ENCODE measurements at regions not wholly inside any gene's neighbourhood (a gene's known extent, or its start where the extent isn't known, plus 50 kb on each side); places are given as distances from the start of the nearest gene placed in this dataset.

DNA sequence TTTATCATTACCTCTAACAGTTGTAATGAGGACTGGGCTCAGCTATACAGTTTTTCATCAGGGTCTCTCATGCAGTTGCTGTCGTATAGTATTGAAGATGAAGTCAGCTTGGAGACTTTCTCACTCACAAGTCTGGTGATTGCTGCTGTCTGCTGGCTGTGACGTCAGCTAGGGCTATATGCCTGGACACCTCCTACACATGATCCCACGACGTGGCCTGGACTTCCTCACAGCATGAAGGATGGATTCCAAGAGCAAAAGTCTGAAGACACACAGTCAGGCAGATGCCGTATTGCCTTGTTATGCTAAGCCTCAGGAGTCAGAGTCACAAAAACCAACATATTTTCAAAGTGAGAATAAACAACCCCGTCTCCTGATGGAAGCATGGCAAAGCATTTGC, 193.3 kb downstream of the LURAP1L start:
- no peaks in the 10 kb centered on the region for H3K27me3 Mint-ChIP-seq
- WGBS (ENCODE audit: insufficient coverage) = 82% methylated on average over 5 of the region's 6 CpGs

DNA sequence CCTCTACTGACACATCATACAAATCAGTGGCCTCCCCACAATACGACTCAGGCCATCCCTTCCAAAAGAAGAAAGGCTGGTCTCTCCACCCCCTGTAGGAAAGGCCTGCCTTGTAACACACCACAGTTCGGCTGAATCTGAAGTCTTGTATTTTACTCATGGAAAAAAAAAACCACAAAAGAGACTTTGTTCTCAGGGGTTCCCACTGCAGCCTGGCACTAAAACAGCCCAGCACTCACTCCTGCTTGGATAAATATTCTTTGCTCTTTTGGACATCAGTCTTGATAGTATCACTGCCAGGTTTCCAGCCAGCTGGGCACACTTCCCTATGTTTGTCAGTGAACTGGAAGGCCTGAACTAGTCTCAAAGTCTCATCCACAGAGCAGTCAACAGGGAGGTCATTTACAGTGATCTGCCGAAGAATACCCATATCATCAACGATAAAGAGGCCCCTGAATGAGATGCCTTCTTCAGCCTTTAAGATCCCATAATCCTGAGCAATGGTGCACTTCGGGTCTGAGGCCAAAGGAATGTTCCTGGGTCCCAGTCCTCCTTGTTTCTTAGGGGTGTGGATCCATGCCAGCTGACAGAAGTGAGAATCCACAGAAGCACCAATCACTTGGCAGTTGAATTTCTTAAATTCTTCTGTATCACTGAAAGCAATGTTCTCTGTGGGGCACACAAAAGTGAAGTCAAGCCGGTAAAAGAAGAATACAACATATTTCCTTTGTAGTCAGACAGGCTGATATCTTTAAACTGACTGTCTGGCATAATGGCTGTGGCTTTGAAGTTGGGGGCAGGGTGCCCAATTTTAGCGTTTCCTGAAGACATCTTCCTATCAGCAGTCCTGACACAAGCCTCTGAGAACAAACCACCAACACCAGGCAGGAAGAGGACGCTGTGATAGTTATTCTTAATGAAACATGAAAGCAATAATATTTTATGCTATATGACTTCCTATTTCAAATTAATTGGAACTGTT, 198.1 kb downstream of the LURAP1L start:
- TF ChIP-seq, protein P1, sequence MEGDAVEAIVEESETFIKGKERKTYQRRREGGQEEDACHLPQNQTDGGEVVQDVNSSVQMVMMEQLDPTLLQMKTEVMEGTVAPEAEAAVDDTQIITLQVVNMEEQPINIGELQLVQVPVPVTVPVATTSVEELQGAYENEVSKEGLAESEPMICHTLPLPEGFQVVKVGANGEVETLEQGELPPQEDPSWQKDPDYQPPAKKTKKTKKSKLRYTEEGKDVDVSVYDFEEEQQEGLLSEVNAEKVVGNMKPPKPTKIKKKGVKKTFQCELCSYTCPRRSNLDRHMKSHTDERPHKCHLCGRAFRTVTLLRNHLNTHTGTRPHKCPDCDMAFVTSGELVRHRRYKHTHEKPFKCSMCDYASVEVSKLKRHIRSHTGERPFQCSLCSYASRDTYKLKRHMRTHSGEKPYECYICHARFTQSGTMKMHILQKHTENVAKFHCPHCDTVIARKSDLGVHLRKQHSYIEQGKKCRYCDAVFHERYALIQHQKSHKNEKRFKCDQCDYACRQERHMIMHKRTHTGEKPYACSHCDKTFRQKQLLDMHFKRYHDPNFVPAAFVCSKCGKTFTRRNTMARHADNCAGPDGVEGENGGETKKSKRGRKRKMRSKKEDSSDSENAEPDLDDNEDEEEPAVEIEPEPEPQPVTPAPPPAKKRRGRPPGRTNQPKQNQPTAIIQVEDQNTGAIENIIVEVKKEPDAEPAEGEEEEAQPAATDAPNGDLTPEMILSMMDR (IDR thresholded peaks at IDR 0.05) = no peak
- no peak for TF ChIP-seq EZH2 (IDR thresholded peaks at IDR 0.05; ENCODE audit: borderline replicate concordance, insufficient read depth, low read depth, low read length, poor library complexity, severe bottlenecking)
- Histone ChIP-seq H3K4me3 (ENCODE audit: control extremely low read depth in 1 of 5, extremely low read depth in 1 of 5, insufficient read depth in 1 of 5, low read depth in 2 of 5, low read length in 4 of 5) (no peak overlapping the region), H3K4me2 (replicated peaks; ENCODE audit: low read depth, low read length, poor library complexity, severe bottlenecking) (no peak overlapping the region), H3K36me3 (replicated peaks in 1 of 2; ENCODE audit: control extremely low read depth in 1 of 2, control insufficient read depth in 1 of 2, extremely low read depth in 1 of 2, insufficient read depth in 2 of 2, low read length in 1 of 2) (no peaks in the 10 kb centered on the region), H4K20me1 (ENCODE audit: control insufficient read depth, insufficient read depth, low read length, poor library complexity, severe bottlenecking) (no peaks in the 10 kb centered on the region), H3K9me3 (ENCODE audit: control extremely low read depth in 1 of 3, control insufficient read depth in 2 of 3, insufficient read depth in 1 of 3, low read length in 2 of 3) (no peaks in the 10 kb centered on the region), H3K27ac (ENCODE audit: low read length in 2 of 2) (no peak overlapping the region), H3K79me2 (ENCODE audit: control insufficient read depth, insufficient read depth, low read length) (no peaks in the 10 kb centered on the region), H3K4me1 (ENCODE audit: control insufficient read depth in 2 of 2, insufficient read depth in 2 of 2, low read length in 2 of 2) (no peaks in the 10 kb centered on the region), H3K9ac (ENCODE audit: low read length) (no peak overlapping the region), H2AFZ (ENCODE audit: insufficient read depth, low read depth, low read length, poor library complexity, severe bottlenecking) (no peak overlapping the region), H3K27me3 (replicated peaks in 1 of 4; ENCODE audit: control extremely low read depth in 1 of 4, control insufficient read depth in 3 of 4, insufficient read depth in 4 of 4, low read length in 3 of 4) (no peaks in the 10 kb centered on the region)
- CTCF ChIA-PET = no interaction called here
- Mint-ChIP-seq H3K27ac (no peak overlapping the region), H3K27me3 (no peaks in the 10 kb centered on the region), H3K4me3 (no peak overlapping the region), H3K9me3 (ENCODE audit: insufficient read depth) (no peaks in the 10 kb centered on the region), H3K4me1 (no peaks in the 10 kb centered on the region)
- WGBS (ENCODE audit: insufficient coverage) = 83% methylated on average over 4 of the region's 8 CpGs
- intact Hi-C loops (cut with micrococcal nuclease) = no loop called here
- POLR2A ChIA-PET = no interaction called here
- no peak for DNase-seq
- ATAC-seq (ENCODE audit: low read depth) = no peak

More for the DNA sequence above, 193.3 kb downstream of the LURAP1L start:
- ATAC-seq (ENCODE audit: low read depth) = no peak
- H3K4me3 Mint-ChIP-seq = no peak overlapping the region
- intact Hi-C loops (cut with micrococcal nuclease) = no loop called here
- CTCF ChIA-PET = no interaction called here
- H3K27me3 ChIP-seq (replicated peaks in 1 of 4; ENCODE audit: control extremely low read depth in 1 of 4, control insufficient read depth in 3 of 4, insufficient read depth in 4 of 4, low read length in 3 of 4) = no peaks in the 10 kb centered on the region
- H3K27ac Mint-ChIP-seq = no peak overlapping the region
- no peak overlapping the region for H3K9ac ChIP-seq (ENCODE audit: low read length)
- no peaks in the 10 kb centered on the region for H3K9me3 ChIP-seq (ENCODE audit: control extremely low read depth in 1 of 3, control insufficient read depth in 2 of 3, insufficient read depth in 1 of 3, low read length in 2 of 3)
- H3K4me1 Mint-ChIP-seq = no peaks in the 10 kb centered on the region
- no peak for DNase-seq
- no peaks in the 10 kb centered on the region for H4K20me1 ChIP-seq (ENCODE audit: control insufficient read depth, insufficient read depth, low read length, poor library complexity, severe bottlenecking)
- no peaks in the 10 kb centered on the region for H3K79me2 ChIP-seq (ENCODE audit: control insufficient read depth, insufficient read depth, low read length)
- H3K9me3 Mint-ChIP-seq (ENCODE audit: insufficient read depth) = no peaks in the 10 kb centered on the region
- H3K4me2 ChIP-seq (replicated peaks; ENCODE audit: low read depth, low read length, poor library complexity, severe bottlenecking) = no peak overlapping the region
- no peak for TF ChIP-seq EZH2 (IDR thresholded peaks at IDR 0.05; ENCODE audit: borderline replicate concordance, insufficient read depth, low read depth, low read length, poor library complexity, severe bottlenecking)
- TF ChIP-seq, protein P1 (IDR thresholded peaks at IDR 0.05) = no peak
- POLR2A ChIA-PET = no interaction called here
- no peaks in the 10 kb centered on the region for H3K36me3 ChIP-seq (replicated peaks in 1 of 2; ENCODE audit: control extremely low read depth in 1 of 2, control insufficient read depth in 1 of 2, extremely low read depth in 1 of 2, insufficient read depth in 2 of 2, low read length in 1 of 2)
- H3K4me3 ChIP-seq (ENCODE audit: control extremely low read depth in 1 of 5, extremely low read depth in 1 of 5, insufficient read depth in 1 of 5, low read depth in 2 of 5, low read length in 4 of 5) = no peak overlapping the region
- H3K27ac ChIP-seq (ENCODE audit: low read length in 2 of 2) = no peak overlapping the region
- no peak overlapping the region for H2AFZ ChIP-seq (ENCODE audit: insufficient read depth, low read depth, low read length, poor library complexity, severe bottlenecking)
- H3K4me1 ChIP-seq (ENCODE audit: control insufficient read depth in 2 of 2, insufficient read depth in 2 of 2, low read length in 2 of 2) = no peaks in the 10 kb centered on the region

All from B cell (primary cell).